ENCODE measurements at regions not wholly inside any gene's neighbourhood (a gene's known extent, or its start where the extent isn't known, plus 50 kb on each side); places are given as distances from the start of the nearest gene placed in this dataset.

GRCh38 chr20:12891643-12892042, 117.1 kb upstream of the SPTLC3 start:
- no peak overlapping the region for H3K9ac ChIP-seq (ENCODE audit: low read depth in 1 of 2, low read length in 2 of 2)
- DNase-seq (ENCODE audit: low spot score): no peak
- H3K4me1 ChIP-seq (ENCODE audit: control insufficient read depth in 4 of 4, insufficient read depth in 4 of 4, low read length in 3 of 4): no peaks in the 10 kb centered on the region
- WGBS: 81% methylated on average over 3 of the region's 3 CpGs
- H3K27me3 ChIP-seq (ENCODE audit: control insufficient read depth in 4 of 4, insufficient read depth in 4 of 4, low read length in 3 of 4): peaks cover 0 to 4% (median 1%) of the 10 kb centered on the region in 4 donors
- no peak overlapping the region for H3K4me3 ChIP-seq (ENCODE audit: low read depth in 1 of 3, low read length in 3 of 3)
- H3K27ac ChIP-seq (ENCODE audit: low read depth in 1 of 2, low read length in 2 of 2): no peak overlapping the region
- TF ChIP-seq FOXA1 (IDR thresholded peaks at IDR 0.05): no peak
- TF ChIP-seq ZBTB33 (IDR thresholded peaks at IDR 0.05): no peak
- TF ChIP-seq HNF4A (conservative IDR thresholded peaks at IDR 0.05): no peak
- no peak for TF ChIP-seq GABPA (IDR thresholded peaks at IDR 0.05 in 1 of 2, conservative IDR thresholded peaks at IDR 0.05 in 1 of 2)
- TF ChIP-seq SP1 (IDR thresholded peaks at IDR 0.05): no peak
- no peak for TF ChIP-seq YY1 (IDR thresholded peaks at IDR 0.05)
- no peak for TF ChIP-seq FOXA2 (IDR thresholded peaks at IDR 0.05)
- TF ChIP-seq HNF4G (IDR thresholded peaks at IDR 0.05): no peak
- no peak for TF ChIP-seq RXRA (IDR thresholded peaks at IDR 0.05)
- no peak for TF ChIP-seq ATF3 (IDR thresholded peaks at IDR 0.05)
- TF ChIP-seq TAF1 (conservative IDR thresholded peaks at IDR 0.05): no peak
- no peak for TF ChIP-seq EGR1 (IDR thresholded peaks at IDR 0.05; ENCODE audit: low read depth in 2 of 2)
- no peaks in the 10 kb centered on the region for H3K36me3 ChIP-seq (ENCODE audit: control insufficient read depth in 4 of 4, insufficient read depth in 3 of 4, low read depth in 1 of 4, low read length in 3 of 4)
- H3K9me3 ChIP-seq (ENCODE audit: control insufficient read depth in 4 of 4, low read length in 3 of 4): no peaks in the 10 kb centered on the region

GRCh38 chr20:12893019-12893418, 115.8 kb upstream of the SPTLC3 start:
- H3K27me3 ChIP-seq (ENCODE audit: control insufficient read depth in 4 of 4, insufficient read depth in 4 of 4, low read length in 3 of 4): peaks cover 0 to 4% (median 0%) of the 10 kb centered on the region in 4 donors
- no peaks in the 10 kb centered on the region for H3K36me3 ChIP-seq (ENCODE audit: control insufficient read depth in 4 of 4, insufficient read depth in 3 of 4, low read depth in 1 of 4, low read length in 3 of 4)
- no peak overlapping the region for H3K4me3 ChIP-seq (ENCODE audit: low read depth in 1 of 3, low read length in 3 of 3)
- DNase-seq (ENCODE audit: low spot score): no peak
- WGBS: 61% methylated on average over 5 of the region's 5 CpGs
- no peak overlapping the region for H3K9ac ChIP-seq (ENCODE audit: low read depth in 1 of 2, low read length in 2 of 2)
- H3K4me1 ChIP-seq (ENCODE audit: control insufficient read depth in 4 of 4, insufficient read depth in 4 of 4, low read length in 3 of 4): no peaks in the 10 kb centered on the region
- TF ChIP-seq CTCF (IDR thresholded peaks at IDR 0.05; ENCODE audit: low read depth, low read length, missing input control): no peak
- no peak for TF ChIP-seq JUND (IDR thresholded peaks at IDR 0.05)
- no peak for TF ChIP-seq SP1 (IDR thresholded peaks at IDR 0.05)
- H3K27ac ChIP-seq (ENCODE audit: low read depth in 1 of 2, low read length in 2 of 2): no peak overlapping the region
- no peaks in the 10 kb centered on the region for H3K9me3 ChIP-seq (ENCODE audit: control insufficient read depth in 4 of 4, low read length in 3 of 4)

GRCh38 chr20:12893653-12894052, 115.1 kb upstream of the SPTLC3 start:
- peaks cover 0 to 4% (median 0%) of the 10 kb centered on the region in 4 donors for H3K27me3 ChIP-seq (ENCODE audit: control insufficient read depth in 4 of 4, insufficient read depth in 4 of 4, low read length in 3 of 4)
- no peaks in the 10 kb centered on the region for H3K36me3 ChIP-seq (ENCODE audit: control insufficient read depth in 4 of 4, insufficient read depth in 3 of 4, low read depth in 1 of 4, low read length in 3 of 4)
- no peaks in the 10 kb centered on the region for H3K9me3 ChIP-seq (ENCODE audit: control insufficient read depth in 4 of 4, low read length in 3 of 4)
- no peak overlapping the region for H3K27ac ChIP-seq (ENCODE audit: low read depth in 1 of 2, low read length in 2 of 2)
- no peak for DNase-seq (ENCODE audit: low spot score)
- H3K4me3 ChIP-seq (ENCODE audit: low read depth in 1 of 3, low read length in 3 of 3): no peak overlapping the region
- no peak for TF ChIP-seq RXRA (IDR thresholded peaks at IDR 0.05)
- TF ChIP-seq SP1 (IDR thresholded peaks at IDR 0.05): no peak
- TF ChIP-seq MAX (IDR thresholded peaks at IDR 0.05): no peak
- TF ChIP-seq EGR1 (IDR thresholded peaks at IDR 0.05; ENCODE audit: low read depth in 2 of 2): no peak
- TF ChIP-seq YY1 (IDR thresholded peaks at IDR 0.05): no peak
- no peak for TF ChIP-seq JUND (IDR thresholded peaks at IDR 0.05)
- H3K4me1 ChIP-seq (ENCODE audit: control insufficient read depth in 4 of 4, insufficient read depth in 4 of 4, low read length in 3 of 4): no peaks in the 10 kb centered on the region
- no peak overlapping the region for H3K9ac ChIP-seq (ENCODE audit: low read depth in 1 of 2, low read length in 2 of 2)
- 72% methylated on average over 6 of the region's 6 CpGs for WGBS
